ENCODE measurements at regions not wholly inside any gene's neighbourhood (a gene's known extent, or its start where the extent isn't known, plus 50 kb on each side); places are given as distances from the start of the nearest gene placed in this dataset.

DNA sequence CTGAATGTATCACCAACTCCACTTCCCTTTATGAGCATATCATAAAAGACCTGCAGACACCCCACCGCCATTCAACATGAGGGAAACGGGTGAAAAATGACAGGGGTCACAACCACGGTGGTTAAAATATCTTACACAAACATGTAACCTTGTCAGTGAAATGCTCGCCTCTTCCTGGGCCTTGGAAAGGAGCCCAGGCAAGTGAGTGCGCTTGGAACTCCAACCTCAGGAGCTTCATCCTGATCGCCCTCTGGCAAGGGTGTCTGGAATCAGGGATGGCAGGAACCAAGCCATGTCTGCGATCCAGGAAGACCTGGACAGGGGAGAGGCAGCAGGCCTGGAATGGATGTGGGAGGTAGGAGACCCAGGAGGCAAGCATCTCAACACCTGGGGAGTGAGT is 282.7 kb downstream of the GAS1 start:
- DNase-seq (ENCODE audit: low read depth): no peak
- no peak for TF ChIP-seq CTCF (IDR thresholded peaks at IDR 0.05; ENCODE audit: low read length, missing control alignments)
- no peak overlapping the region for H3K4me3 ChIP-seq (replicated peaks; ENCODE audit: low read depth, low read length)

- no peak for DNase-seq (ENCODE audit: low read depth)
- no peak overlapping the region for H3K4me3 ChIP-seq (replicated peaks; ENCODE audit: low read depth, low read length)
- no peak for TF ChIP-seq CTCF (IDR thresholded peaks at IDR 0.05; ENCODE audit: low read length, missing control alignments)
Measured at GRCh38 chr9:86663905-86664304, 283.4 kb downstream of the GAS1 start.

GRCh38 chr9:86662890-86663468 is 284.3 kb downstream of the GAS1 start:
- TF ChIP-seq CTCF (IDR thresholded peaks at IDR 0.05; ENCODE audit: low read length, missing control alignments): no peak
- no peak for DNase-seq (ENCODE audit: low read depth)
- no peak overlapping the region for H3K4me3 ChIP-seq (replicated peaks; ENCODE audit: low read depth, low read length)

DNA sequence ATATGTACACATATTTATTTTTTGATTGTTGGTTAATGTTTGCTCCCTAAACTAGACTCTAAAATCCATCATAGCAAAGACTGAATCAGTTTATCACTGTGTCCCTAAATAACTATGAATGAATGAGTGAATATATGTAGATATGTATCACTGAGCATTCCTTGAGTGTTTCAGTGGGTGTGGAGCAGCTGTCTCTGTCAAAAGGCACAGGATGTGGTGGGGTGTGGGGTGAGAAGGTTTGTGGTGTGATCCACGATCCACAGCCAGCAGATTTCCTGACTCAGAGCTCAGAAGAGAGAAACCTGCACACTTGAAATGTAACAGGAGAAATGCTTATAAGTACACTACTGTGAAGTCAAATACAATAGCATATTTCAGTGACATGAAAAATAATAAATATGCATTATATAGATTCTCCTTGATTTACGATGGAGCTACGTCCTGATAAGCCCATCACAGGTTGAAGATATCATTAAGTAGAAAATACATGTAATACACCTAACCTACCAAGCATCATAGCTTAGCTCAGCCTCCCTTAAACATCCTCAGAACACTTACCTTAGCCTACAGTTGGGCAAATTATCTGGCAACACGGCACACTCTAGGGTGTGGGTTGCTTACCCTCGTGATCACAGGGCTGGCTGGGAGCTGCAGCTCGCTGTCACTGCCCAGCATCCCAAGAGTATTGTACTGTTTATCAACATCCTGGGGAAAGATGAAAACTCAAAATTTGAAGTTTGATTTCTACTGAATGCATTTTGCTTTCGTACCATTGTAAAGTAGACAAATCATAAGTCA is 287.0 kb downstream of the GAS1 start:
- H3K4me3 ChIP-seq (replicated peaks; ENCODE audit: low read depth, low read length): no peak overlapping the region
- no peak for TF ChIP-seq CTCF (IDR thresholded peaks at IDR 0.05; ENCODE audit: low read length, missing control alignments)
- peak; percentile 56 for DNase-seq (ENCODE audit: low read depth)

GRCh38 chr9:86659413-86660046 is 287.8 kb downstream of the GAS1 start:
- DNase-seq (ENCODE audit: low read depth): no peak
- no peak for TF ChIP-seq CTCF (IDR thresholded peaks at IDR 0.05; ENCODE audit: low read length, missing control alignments)
- no peak overlapping the region for H3K4me3 ChIP-seq (replicated peaks; ENCODE audit: low read depth, low read length)

DNA sequence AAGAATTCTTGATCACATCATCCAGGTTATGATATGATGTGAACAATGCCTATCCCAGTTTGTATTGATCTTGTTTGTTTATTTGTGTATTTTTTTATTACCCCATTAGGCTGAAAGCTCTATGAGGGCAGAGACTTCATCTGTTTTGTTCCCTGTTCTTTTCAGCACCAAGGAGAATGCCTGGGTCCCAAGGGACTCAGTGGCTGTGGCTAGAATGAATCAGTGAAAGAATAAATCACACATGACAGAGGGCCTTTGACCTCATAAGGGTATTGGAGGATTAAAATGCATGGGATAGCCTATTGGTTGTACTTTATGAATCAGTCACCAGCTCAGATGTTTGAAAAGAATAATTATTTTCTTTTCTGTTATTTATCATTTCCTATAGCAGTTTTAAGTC is 292.2 kb downstream of the GAS1 start:
- H3K4me3 ChIP-seq (replicated peaks; ENCODE audit: low read depth, low read length): no peak overlapping the region
- no peak for TF ChIP-seq CTCF (IDR thresholded peaks at IDR 0.05; ENCODE audit: low read length, missing control alignments)
- DNase-seq (ENCODE audit: low read depth): peak; percentile 31

Measured in fibroblast of pulmonary artery (primary cell).